ENCODE measurements at regions not wholly inside any gene's neighbourhood (a gene's known extent, or its start where the extent isn't known, plus 50 kb on each side); places are given as distances from the start of the nearest gene placed in this dataset.
"Not testable (repeated sequence)": the region's sequence is repeated elsewhere in the genome, so short reads cannot be mapped to it uniquely, and the experiment has no call there.

GRCh38 chr6:78713564-78713963, 153.8 kb upstream of the IRAK1BP1 start:
- H3K36me3 ChIP-seq (ENCODE audit: control insufficient read depth, insufficient read depth, low read length): no peaks in the 10 kb centered on the region
- no peaks in the 10 kb centered on the region for H3K4me1 ChIP-seq
- no peak overlapping the region for H2AFZ ChIP-seq
- H3K79me2 ChIP-seq: no peaks in the 10 kb centered on the region
- no peak overlapping the region for H3K4me2 ChIP-seq (ENCODE audit: low read length)
- TF ChIP-seq CTCF (IDR thresholded peaks at IDR 0.05): no peak
- H3K4me3 ChIP-seq (ENCODE audit: low read depth, low read length): no peak overlapping the region
- H3K27ac ChIP-seq: no peak overlapping the region
- no peak overlapping the region for H3K9ac ChIP-seq
- no peaks in the 10 kb centered on the region for H3K9me3 ChIP-seq (ENCODE audit: control insufficient read depth, low read length)
- H3K27me3 ChIP-seq (ENCODE audit: control insufficient read depth, insufficient read depth, low read length): no peaks in the 10 kb centered on the region

GRCh38 chr6:78744144-78744543, 123.2 kb upstream of the IRAK1BP1 start:
- Histone ChIP-seq H3K27me3 (ENCODE audit: control insufficient read depth, insufficient read depth, low read length) (no peaks in the 10 kb centered on the region), H3K9me3 (ENCODE audit: control insufficient read depth, low read length) (no peaks in the 10 kb centered on the region), H3K4me1 (no peaks in the 10 kb centered on the region), H3K79me2 (no peaks in the 10 kb centered on the region), H3K4me2 (ENCODE audit: low read length) (no peak overlapping the region), H3K9ac (no peak overlapping the region), H3K4me3 (ENCODE audit: low read depth, low read length) (no peak overlapping the region), H3K27ac (no peak overlapping the region), H2AFZ (no peak overlapping the region), H3K36me3 (ENCODE audit: control insufficient read depth, insufficient read depth, low read length) (no peaks in the 10 kb centered on the region)
- no peak for TF ChIP-seq CTCF (IDR thresholded peaks at IDR 0.05)

- Histone ChIP-seq H3K27me3 (ENCODE audit: control insufficient read depth, insufficient read depth, low read length) (no peaks in the 10 kb centered on the region), H3K9me3 (ENCODE audit: control insufficient read depth, low read length) (no peaks in the 10 kb centered on the region), H3K79me2 (no peaks in the 10 kb centered on the region), H3K4me1 (no peaks in the 10 kb centered on the region), H3K36me3 (ENCODE audit: control insufficient read depth, insufficient read depth, low read length) (no peaks in the 10 kb centered on the region), H3K9ac (no peak overlapping the region), H3K4me2 (ENCODE audit: low read length) (no peak overlapping the region), H3K27ac (no peak overlapping the region), H3K4me3 (ENCODE audit: low read depth, low read length) (no peak overlapping the region), H2AFZ (no peak overlapping the region)
- no peak for TF ChIP-seq CTCF (IDR thresholded peaks at IDR 0.05)
These were observed 120.9 kb upstream of the IRAK1BP1 start for GRCh38 chr6:78746457-78746856.

- no peak for TF ChIP-seq CTCF (IDR thresholded peaks at IDR 0.05)
- no peak overlapping the region for H3K4me3 ChIP-seq (ENCODE audit: low read depth, low read length)
- H3K9me3 ChIP-seq (ENCODE audit: control insufficient read depth, low read length): no peaks in the 10 kb centered on the region
These were observed 118.0 kb upstream of the IRAK1BP1 start for GRCh38 chr6:78749326-78749725.

GRCh38 chr6:78758297-78758798, 109.0 kb upstream of the IRAK1BP1 start:
- H3K36me3 ChIP-seq (ENCODE audit: control insufficient read depth, insufficient read depth, low read length); H3K9me3 ChIP-seq (ENCODE audit: control insufficient read depth, low read length); H2AFZ ChIP-seq; H3K9ac ChIP-seq; H3K79me2 ChIP-seq; H3K4me3 ChIP-seq (ENCODE audit: low read depth, low read length); H3K27me3 ChIP-seq (ENCODE audit: control insufficient read depth, insufficient read depth, low read length); H3K4me2 ChIP-seq (ENCODE audit: low read length); H3K4me1 ChIP-seq; H3K27ac ChIP-seq: not testable (repeated sequence)

More at GRCh38 chr6:78749326-78749725, 118.0 kb upstream of the IRAK1BP1 start:
- Histone ChIP-seq H3K9ac (no peak overlapping the region), H3K27me3 (ENCODE audit: control insufficient read depth, insufficient read depth, low read length) (no peaks in the 10 kb centered on the region), H3K4me2 (ENCODE audit: low read length) (no peak overlapping the region), H2AFZ (no peak overlapping the region), H3K36me3 (ENCODE audit: control insufficient read depth, insufficient read depth, low read length) (no peaks in the 10 kb centered on the region), H3K79me2 (no peaks in the 10 kb centered on the region), H3K4me1 (no peaks in the 10 kb centered on the region), H3K27ac (no peak overlapping the region)
